LNCaP clone FGC (cell line): ENCODE measurements at regions not wholly inside any gene's neighbourhood (a gene's known extent, or its start where the extent isn't known, plus 50 kb on each side); places are given as distances from the start of the nearest gene placed in this dataset.

Source experiments
- DNase-seq: peaks from one replicate; pipeline ENCODE4 v3.0.0-alpha.2; 2011; ENCODE audit warnings: low read depth
- H3K4me3 ChIP-seq: 2 replicates; pipeline ENCODE4 v1.5.1; 2011; ENCODE audit warnings: mild to moderate bottlenecking, low read depth, low read length, control low read depth
- TF ChIP-seq, protein P1 (sequence below): IDR thresholded peaks from 2 replicates; pipeline ENCODE4 v1.5.1; 2012; ENCODE audit warnings: mild to moderate bottlenecking; ENCODE audit not compliant: control insufficient read depth, insufficient read depth; ENCODE audit errors: extremely low read depth

DNA sequence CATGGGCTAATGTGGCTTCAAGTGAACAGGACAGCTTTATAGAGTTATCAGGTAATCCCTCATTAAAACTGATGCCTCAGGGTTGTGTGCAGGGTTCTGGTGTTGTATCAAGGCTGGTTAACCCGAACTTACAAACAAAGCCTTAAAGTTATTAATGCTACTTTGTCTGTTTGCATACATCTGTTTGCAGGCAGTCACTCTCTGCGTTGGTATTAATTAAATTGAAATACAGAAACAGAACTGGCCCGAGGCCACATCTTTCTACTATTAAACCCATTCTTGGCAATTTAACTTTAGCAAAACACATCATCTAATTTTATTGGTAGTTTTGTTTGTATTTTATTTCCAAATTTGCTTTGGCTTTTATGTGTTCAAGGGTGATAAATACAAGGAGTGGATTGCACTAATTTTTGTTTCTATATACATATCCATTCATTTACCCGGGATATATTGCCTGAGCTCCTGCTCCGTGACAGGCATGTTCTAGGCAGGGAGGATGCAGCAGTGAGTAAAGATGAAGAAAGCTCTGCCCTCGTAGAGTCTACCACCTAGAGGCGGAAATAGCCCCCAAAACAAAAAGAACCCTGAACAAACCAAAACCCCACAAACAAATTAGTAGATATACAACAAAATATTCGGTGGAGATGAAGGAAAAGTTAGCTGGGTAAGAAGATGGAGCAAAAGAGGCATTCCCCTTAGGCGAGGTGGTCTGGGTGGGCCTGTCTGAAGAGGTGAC lies 164.2 kb downstream of the MACROH2A1 start:
- peak; percentile 77 for DNase-seq
- no peak overlapping the region for H3K4me3 ChIP-seq
- TF ChIP-seq, protein P1, sequence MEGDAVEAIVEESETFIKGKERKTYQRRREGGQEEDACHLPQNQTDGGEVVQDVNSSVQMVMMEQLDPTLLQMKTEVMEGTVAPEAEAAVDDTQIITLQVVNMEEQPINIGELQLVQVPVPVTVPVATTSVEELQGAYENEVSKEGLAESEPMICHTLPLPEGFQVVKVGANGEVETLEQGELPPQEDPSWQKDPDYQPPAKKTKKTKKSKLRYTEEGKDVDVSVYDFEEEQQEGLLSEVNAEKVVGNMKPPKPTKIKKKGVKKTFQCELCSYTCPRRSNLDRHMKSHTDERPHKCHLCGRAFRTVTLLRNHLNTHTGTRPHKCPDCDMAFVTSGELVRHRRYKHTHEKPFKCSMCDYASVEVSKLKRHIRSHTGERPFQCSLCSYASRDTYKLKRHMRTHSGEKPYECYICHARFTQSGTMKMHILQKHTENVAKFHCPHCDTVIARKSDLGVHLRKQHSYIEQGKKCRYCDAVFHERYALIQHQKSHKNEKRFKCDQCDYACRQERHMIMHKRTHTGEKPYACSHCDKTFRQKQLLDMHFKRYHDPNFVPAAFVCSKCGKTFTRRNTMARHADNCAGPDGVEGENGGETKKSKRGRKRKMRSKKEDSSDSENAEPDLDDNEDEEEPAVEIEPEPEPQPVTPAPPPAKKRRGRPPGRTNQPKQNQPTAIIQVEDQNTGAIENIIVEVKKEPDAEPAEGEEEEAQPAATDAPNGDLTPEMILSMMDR, result no peak

GRCh38 chr5:135234242-135234641 lies 164.8 kb downstream of the MACROH2A1 start:
- no peak for DNase-seq
- TF ChIP-seq, protein P1, result no peak
- H3K4me3 ChIP-seq, result no peak overlapping the region

- no peak overlapping the region for H3K4me3 ChIP-seq
- TF ChIP-seq, protein P1, result no peak
- DNase-seq, result peak; percentile 22
These were observed 165.6 kb downstream of the MACROH2A1 start for GRCh38 chr5:135233477-135233876.

- peak; percentile 21 for DNase-seq
- TF ChIP-seq, protein P1, result no peak
- no peak overlapping the region for H3K4me3 ChIP-seq
These were observed 166.1 kb downstream of the MACROH2A1 start for GRCh38 chr5:135232958-135233357.

DNA sequence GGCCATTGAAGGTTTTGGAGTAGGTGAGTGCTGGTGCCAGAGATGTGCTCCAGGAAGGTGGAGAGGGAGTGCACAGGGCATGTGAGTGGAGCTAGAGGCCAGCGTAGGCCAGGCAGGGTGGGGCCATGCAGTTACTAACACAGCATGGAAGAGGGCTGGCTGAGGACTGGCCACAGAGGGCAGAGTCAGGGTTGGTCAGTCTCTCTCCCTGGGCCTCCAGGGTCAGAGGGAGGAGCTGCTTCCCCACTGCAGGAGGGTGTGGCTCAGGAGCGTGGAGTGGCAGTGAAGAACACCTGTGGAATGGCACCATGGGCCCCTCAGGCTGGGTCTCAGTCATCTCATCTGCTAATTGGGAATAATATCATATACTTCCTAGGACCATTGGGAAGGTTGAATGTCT lies 167.7 kb downstream of the MACROH2A1 start:
- no peak for DNase-seq
- TF ChIP-seq, protein P1, result no peak
- no peak overlapping the region for H3K4me3 ChIP-seq

DNA sequence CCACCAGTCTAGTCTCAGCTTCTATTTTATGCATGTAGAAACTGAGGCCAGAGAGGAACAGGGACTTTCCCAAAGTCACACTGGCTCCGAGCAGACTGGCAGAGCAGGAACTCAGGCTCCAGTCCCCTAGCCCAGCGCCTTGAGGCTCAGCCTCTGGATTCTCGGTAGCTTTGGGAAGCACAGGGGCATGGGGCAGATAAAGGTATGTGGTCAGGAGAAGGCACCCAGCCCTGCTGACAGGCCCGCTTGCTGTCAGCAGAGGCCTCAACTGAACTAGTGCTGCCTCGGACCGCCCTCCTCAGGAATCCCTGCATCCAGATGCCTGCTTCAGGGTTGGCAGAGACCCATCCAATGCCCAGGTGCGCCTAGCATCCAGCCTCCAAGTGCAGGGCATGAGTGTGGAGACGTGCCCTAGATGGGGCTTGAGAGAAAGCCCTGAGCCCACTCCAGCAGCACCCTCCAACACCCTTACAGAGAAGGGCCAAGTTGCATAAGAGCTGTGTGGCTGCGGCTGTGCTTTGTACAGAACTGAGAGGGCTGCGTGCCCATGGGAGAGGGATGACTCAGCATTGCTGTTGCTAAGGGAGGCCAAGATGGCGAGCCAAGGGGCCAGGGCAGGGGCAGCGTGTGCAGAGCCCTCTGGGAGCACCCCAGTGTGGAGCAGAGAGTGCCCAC lies 168.6 kb downstream of the MACROH2A1 start:
- DNase-seq, result no peak
- no peak overlapping the region for H3K4me3 ChIP-seq
- TF ChIP-seq, protein P1, result no peak

DNA sequence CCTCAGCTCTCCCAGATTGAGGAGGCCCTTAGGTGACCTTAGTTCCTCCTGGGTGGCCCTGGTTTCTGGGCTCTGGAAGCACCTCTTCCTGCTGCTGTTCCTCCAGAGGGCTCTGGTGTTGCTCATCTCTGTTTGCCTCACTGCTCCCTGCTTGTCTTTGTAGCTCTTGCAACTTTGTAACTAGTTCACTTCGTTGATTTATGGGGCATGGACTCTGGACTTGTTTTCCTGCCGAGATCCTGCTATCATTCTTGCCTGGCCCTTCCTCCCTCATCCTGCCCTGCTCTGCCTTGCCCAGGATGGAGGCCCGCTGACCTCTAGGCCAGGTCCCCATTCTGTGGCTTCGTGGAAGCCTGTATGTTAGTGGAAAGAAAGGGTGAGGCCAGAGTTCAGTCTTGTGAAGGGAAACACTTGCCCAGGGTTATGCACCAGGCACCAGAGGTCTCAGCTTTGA lies 169.3 kb downstream of the MACROH2A1 start:
- TF ChIP-seq, protein P1, result no peak
- no peak overlapping the region for H3K4me3 ChIP-seq
- no peak for DNase-seq
